ENCODE measurements at regions not wholly inside any gene's neighbourhood (a gene's known extent, or its start where the extent isn't known, plus 50 kb on each side); places are given as distances from the start of the nearest gene placed in this dataset.

DNA sequence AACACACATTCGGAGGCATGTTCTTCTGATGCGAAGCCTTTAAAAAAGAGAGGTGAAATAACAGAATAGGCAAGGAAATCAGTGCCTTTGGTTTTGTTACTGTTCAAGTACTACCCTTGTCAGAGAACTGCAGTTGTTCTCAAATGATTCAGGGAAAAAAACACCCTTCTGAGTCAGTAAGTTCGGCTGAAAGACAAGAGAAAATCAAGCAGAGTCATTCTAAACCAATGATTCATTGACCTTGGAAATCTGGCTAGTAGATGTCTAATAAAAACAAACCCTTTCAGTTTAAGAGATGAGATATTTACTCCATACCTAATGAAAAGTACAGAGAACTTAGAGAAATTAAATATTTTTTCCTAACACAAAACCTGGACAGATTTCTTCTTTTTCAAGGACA is 72.7 kb upstream of the ABI3BP start:
- TF ChIP-seq POLR2A (IDR thresholded peaks at IDR 0.05; ENCODE audit: low read depth, low read length): no peak
- no peak for TF ChIP-seq SPI1 (IDR thresholded peaks at IDR 0.05; ENCODE audit: low read depth, low read length)
- no peak for TF ChIP-seq TAF1 (IDR thresholded peaks at IDR 0.05; ENCODE audit: low read depth, low read length)
- no peak for TF ChIP-seq POLR2AphosphoS5 (IDR thresholded peaks at IDR 0.05; ENCODE audit: low read depth, low read length)

Measured in GM12891 (cell line).